ENCODE measurements at regions not wholly inside any gene's neighbourhood (a gene's known extent, or its start where the extent isn't known, plus 50 kb on each side); places are given as distances from the start of the nearest gene placed in this dataset.

DNA sequence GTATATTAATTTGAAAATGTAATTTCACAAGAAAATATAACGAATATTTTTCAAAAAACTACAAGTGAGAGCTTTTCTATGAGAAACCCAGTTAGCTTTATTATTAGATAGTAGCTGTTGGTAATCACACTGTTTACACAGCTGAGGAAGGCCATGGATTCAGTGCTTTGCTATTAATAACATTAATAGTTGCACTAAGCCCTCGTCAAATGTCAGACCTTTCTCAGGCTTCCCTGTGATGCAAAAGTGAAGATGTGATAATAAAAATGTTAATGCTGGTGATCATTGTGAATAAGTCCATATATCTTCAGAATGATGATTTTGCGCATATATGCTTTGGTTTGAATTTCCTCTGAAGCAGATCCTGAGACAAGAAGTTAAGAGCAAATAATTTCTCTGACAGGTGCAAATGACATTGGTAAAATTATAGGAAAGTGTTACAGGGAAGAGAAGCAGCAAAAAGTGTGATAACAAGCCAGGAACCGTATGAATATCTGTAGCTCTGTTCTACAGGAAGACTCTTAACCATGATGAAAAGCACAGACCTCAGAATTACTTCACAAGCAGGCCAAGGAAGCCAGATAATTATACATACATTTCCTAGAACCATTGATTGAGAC, 56.5 kb upstream of the CNTN6 start:
- no peak overlapping the region for H3K4me3 ChIP-seq
- H3K27ac ChIP-seq: no peak overlapping the region
- no peaks in the 10 kb centered on the region for H3K9me3 ChIP-seq (replicated peaks)
- H3K36me3 ChIP-seq: no peaks in the 10 kb centered on the region
- DNase-seq: no peak
- no peaks in the 10 kb centered on the region for H3K27me3 ChIP-seq
- H3K4me1 ChIP-seq: no peaks in the 10 kb centered on the region

DNA sequence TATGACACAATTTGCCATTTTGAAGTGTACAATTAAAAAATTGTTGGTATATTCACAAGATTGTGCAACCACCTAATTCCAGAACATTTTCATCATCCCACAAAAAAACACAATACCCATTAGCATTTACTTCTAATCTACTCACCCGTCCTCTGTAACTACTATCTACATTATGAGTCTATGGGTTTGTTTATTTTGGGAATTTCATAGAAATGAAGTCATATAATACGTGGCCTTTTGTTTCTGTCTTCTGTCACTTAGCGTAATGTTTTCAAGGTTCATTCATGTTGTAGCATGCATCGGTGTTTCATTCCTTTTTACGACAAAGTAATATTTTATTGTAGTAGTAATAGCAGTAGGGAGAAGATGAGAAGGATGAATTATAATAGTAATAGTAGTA, 55.2 kb upstream of the CNTN6 start:
- DNase-seq: no peak

More for the DNA sequence above, 55.2 kb upstream of the CNTN6 start:
- Histone ChIP-seq H3K27ac (no peak overlapping the region), H3K4me1 (no peaks in the 10 kb centered on the region), H3K36me3 (no peaks in the 10 kb centered on the region), H3K27me3 (no peaks in the 10 kb centered on the region), H3K4me3 (no peak overlapping the region), H3K9me3 (replicated peaks) (no peaks in the 10 kb centered on the region)

Measured in SJCRH30 (cell line).